Activated CD8-positive, alpha-beta T cell treated with anti-CD3 and anti-CD28 coated beads for 36 hours (primary cell): ENCODE measurements at regions not wholly inside any gene's neighbourhood (a gene's known extent, or its start where the extent isn't known, plus 50 kb on each side); places are given as distances from the start of the nearest gene placed in this dataset.
A peak's percentile ranks its signal among the peaks of the same experiment; 100 is the strongest.
"Not testable (repeated sequence)": the region's sequence is repeated elsewhere in the genome, so short reads cannot be mapped to it uniquely, and the experiment has no call there.

Source experiments
- ATAC-seq: fragments of 200-7000 bp; cut with Tn5 transposase; one replicate; pipeline ENCODE4 v1.10.0; 2021; ENCODE audit warnings: mild to moderate bottlenecking, moderate library complexity
- CTCF ChIA-PET: fragments of 350-600 bp; sonication (Branson Sonifier 250); formaldehyde crosslinking; loops from one replicate; lab custom pipeline; 2021; ENCODE audit warnings: antibody characterized with exemption; lab: Charles Lee
- POLR2A ChIA-PET: fragments of 350-600 bp; sonication (Branson Sonifier 250); formaldehyde crosslinking; loops from one replicate; lab custom pipeline; 2021; ENCODE audit warnings: antibody characterized with exemption; lab: Charles Lee
- DNase-seq: peaks from one replicate; pipeline ENCODE4 v3.0.0-alpha.2; 2020
- H3K27ac Mint-ChIP-seq: one replicate; pipeline ENCODE4 v1.8.0; 2021; ENCODE audit warnings: mild to moderate bottlenecking, mixed read lengths
- H3K27me3 Mint-ChIP-seq: one replicate; pipeline ENCODE4 v1.8.0; 2021; ENCODE audit warnings: mixed read lengths
- H3K36me3 Mint-ChIP-seq: one replicate; pipeline ENCODE4 v1.8.0; 2021; ENCODE audit warnings: low read depth, mixed read lengths
- H3K4me1 Mint-ChIP-seq: one replicate; pipeline ENCODE4 v1.8.0; 2021; ENCODE audit warnings: low read depth, mixed read lengths
- H3K4me3 Mint-ChIP-seq: one replicate; pipeline ENCODE4 v1.8.0; 2021; ENCODE audit warnings: mild to moderate bottlenecking, moderate library complexity, mixed read lengths
- H3K9me3 Mint-ChIP-seq: one replicate; pipeline ENCODE4 v1.8.0; 2021; ENCODE audit warnings: mixed read lengths
- intact Hi-C: fragments of 100-400 bp; cut with micrococcal nuclease; formaldehyde crosslinking; loops from one replicate; pipeline ENCODE4 v1.10.0; 2022
- TF ChIP-seq, protein P1 (sequence below): fragments of 200-600 bp; IDR thresholded peaks from one replicate; pipeline ENCODE4 v1.8.0; 2022; ENCODE audit warnings: antibody characterized with exemption, mild to moderate bottlenecking

DNA sequence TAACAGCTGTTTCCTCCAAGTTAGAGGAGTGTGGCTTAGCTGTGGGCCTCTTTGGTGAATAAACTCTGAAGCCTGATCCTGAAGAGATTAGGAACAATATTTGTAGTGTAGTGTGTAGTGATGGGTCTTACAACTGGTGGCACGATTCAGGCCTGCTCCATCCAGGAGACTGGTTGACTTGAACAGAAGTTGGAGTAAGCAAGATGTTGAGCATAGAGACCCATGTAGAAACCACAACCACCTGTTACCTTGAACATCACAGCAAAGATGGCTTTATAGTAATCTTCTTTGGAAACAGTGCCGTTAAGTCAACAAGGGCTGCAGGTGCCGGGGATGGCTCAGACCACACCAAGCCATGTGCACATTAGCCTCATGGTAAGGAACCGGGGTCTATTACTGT is 74.2 kb upstream of the RASGRP1 start:
- H3K4me3 Mint-ChIP-seq: no peak overlapping the region
- H3K27me3 Mint-ChIP-seq: no peaks in the 10 kb centered on the region
- TF ChIP-seq, protein P1, sequence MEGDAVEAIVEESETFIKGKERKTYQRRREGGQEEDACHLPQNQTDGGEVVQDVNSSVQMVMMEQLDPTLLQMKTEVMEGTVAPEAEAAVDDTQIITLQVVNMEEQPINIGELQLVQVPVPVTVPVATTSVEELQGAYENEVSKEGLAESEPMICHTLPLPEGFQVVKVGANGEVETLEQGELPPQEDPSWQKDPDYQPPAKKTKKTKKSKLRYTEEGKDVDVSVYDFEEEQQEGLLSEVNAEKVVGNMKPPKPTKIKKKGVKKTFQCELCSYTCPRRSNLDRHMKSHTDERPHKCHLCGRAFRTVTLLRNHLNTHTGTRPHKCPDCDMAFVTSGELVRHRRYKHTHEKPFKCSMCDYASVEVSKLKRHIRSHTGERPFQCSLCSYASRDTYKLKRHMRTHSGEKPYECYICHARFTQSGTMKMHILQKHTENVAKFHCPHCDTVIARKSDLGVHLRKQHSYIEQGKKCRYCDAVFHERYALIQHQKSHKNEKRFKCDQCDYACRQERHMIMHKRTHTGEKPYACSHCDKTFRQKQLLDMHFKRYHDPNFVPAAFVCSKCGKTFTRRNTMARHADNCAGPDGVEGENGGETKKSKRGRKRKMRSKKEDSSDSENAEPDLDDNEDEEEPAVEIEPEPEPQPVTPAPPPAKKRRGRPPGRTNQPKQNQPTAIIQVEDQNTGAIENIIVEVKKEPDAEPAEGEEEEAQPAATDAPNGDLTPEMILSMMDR: no peak
- H3K9me3 Mint-ChIP-seq: peaks cover 4% of the 10 kb centered on the region
- DNase-seq: no peak
- POLR2A ChIA-PET: interaction anchor here (1.3 kb wide), 1 partner anchor 130 kb away, joined by 4 read pairs; no protein-coding TSS in a partner anchor
- H3K36me3 Mint-ChIP-seq: peaks cover 10% of the 10 kb centered on the region
- intact Hi-C loops: no loop called here
- CTCF ChIA-PET: no interaction called here
- ATAC-seq: peak; percentile 27
- H3K27ac Mint-ChIP-seq: peak overlapping the region; percentile 58
- H3K4me1 Mint-ChIP-seq: peaks cover 50% of the 10 kb centered on the region

DNA sequence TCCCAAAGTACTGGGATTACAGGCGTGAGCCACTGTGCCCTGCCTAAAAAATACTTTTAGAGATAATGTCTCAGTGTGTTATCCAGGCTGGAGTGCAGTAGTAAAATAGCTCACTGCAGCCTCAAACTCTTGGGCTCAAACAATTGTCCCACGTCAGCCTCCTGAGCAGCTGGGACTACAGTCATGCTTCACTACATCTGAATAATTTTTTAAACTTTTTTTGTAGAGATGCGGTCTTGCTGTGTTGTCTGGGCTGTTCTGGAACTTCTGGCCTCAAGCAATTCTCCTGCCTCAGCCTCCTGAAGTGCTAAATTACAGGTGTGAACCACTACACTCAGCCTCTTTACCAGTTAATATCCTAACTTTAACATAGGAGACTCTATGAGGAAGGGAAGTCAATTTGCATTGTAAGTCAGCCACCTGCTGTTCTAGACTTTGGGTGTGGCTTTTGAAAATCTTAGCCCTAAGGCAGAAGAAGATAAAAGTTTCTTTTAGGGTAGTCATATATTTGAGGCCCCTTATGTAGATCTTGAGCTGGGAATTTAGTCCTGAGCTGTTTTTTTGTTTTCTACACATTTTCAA is 78.2 kb upstream of the RASGRP1 start:
- TF ChIP-seq, protein P1: no peak
- ATAC-seq (no peak), DNase-seq (no peak)
- CTCF ChIA-PET: interaction anchor here (0.7 to 1.9 kb wide), 6 partner anchors 11 to 83 kb away, joined by 3 to 10 read pairs (median 5); no protein-coding TSS in a partner anchor
- Mint-ChIP-seq H3K36me3 (peaks cover 10% of the 10 kb centered on the region), H3K4me1 (peaks cover 49% of the 10 kb centered on the region), H3K9me3 (no peaks in the 10 kb centered on the region), H3K27me3 (no peaks in the 10 kb centered on the region), H3K27ac (no peak overlapping the region), H3K4me3 (no peak overlapping the region)
- intact Hi-C loops: no loop called here
- POLR2A ChIA-PET: interaction anchor here (0.7 to 1.2 kb wide), 3 partner anchors 32 to 936 kb away, joined by 3 read pairs; no protein-coding TSS in a partner anchor

DNA sequence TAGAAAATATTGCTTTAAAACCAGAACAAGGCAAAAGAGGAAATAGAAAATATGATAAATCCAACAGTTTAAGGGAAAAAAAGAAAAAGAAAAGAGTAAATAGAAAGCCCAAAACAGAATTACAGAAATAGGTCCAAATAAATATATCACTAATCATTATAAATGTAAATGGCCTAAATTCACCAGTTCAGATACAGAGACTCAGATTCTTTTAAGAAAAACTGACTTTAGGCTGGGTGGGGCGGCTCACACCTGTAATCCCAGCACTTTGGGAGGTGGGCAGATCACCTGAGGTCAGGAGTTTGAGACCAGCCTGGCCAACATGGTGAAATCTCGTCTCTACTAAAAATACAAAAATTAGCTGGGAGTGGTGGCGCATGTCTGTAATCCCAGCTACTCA is 79.7 kb upstream of the RASGRP1 start:
- H3K36me3 Mint-ChIP-seq, DNase-seq, H3K9me3 Mint-ChIP-seq, H3K27me3 Mint-ChIP-seq, intact Hi-C loops, POLR2A ChIA-PET, ATAC-seq, H3K27ac Mint-ChIP-seq, CTCF ChIA-PET, H3K4me3 Mint-ChIP-seq: not testable (repeated sequence)
- peaks cover 49% of the 10 kb centered on the region for H3K4me1 Mint-ChIP-seq

GRCh38 chr15:38646716-38647115 is 82.1 kb upstream of the RASGRP1 start:
- Mint-ChIP-seq H3K4me3 (no peak overlapping the region), H3K27me3 (no peaks in the 10 kb centered on the region), H3K36me3 (peaks cover 7% of the 10 kb centered on the region), H3K4me1 (peaks cover 65% of the 10 kb centered on the region), H3K27ac (peak overlapping the region; percentile 50), H3K9me3 (peaks cover 13% of the 10 kb centered on the region)
- DNase-seq: no peak
- POLR2A ChIA-PET: interaction anchor here (1.1 to 8.3 kb wide), 3 partner anchors 10 to 85 kb away, joined by 4 to 70 read pairs (median 4); partner anchors contain the start of gene RASGRP1
- no peak for ATAC-seq
- intact Hi-C loops: no loop called here
- CTCF ChIA-PET: interaction anchor here (3.7 to 9.7 kb wide), 2 partner anchors 13 to 82 kb away, joined by 21 to 90 read pairs; partner anchors contain the start of gene RASGRP1
- TF ChIP-seq, protein P1: no peak

GRCh38 chr15:38647683-38648082 is 83.1 kb upstream of the RASGRP1 start:
- Mint-ChIP-seq H3K4me1 (peaks cover 71% of the 10 kb centered on the region), H3K9me3 (peaks cover 13% of the 10 kb centered on the region), H3K36me3 (peaks cover 7% of the 10 kb centered on the region), H3K27ac (no peak overlapping the region), H3K4me3 (no peak overlapping the region), H3K27me3 (no peaks in the 10 kb centered on the region)
- DNase-seq (no peak), ATAC-seq (no peak)
- intact Hi-C loops: loop anchor here (2.0 kb wide), 1 partner anchor 35 kb away; no protein-coding TSS in a partner anchor
- ChIA-PET CTCF (interaction anchor here (0.8 to 9.7 kb wide), 12 partner anchors 10 to 166 kb away, joined by 3 to 97 read pairs (median 4); partner anchors contain the start of gene RASGRP1), POLR2A (interaction anchor here (1.0 to 8.3 kb wide), 6 partner anchors 11 to 86 kb away, joined by 3 to 70 read pairs (median 5); partner anchors contain the start of gene RASGRP1)
- TF ChIP-seq, protein P1: no peak
